Epidermal melanocyte (primary cell): ENCODE measurements at regions not wholly inside any gene's neighbourhood (a gene's known extent, or its start where the extent isn't known, plus 50 kb on each side); places are given as distances from the start of the nearest gene placed in this dataset.

Experiments
- DNase-seq: peaks from one replicate; pipeline ENCODE4 v3.0.0; 2011; ENCODE audit warnings: low spot score; ENCODE audit not compliant: insufficient read length

DNA sequence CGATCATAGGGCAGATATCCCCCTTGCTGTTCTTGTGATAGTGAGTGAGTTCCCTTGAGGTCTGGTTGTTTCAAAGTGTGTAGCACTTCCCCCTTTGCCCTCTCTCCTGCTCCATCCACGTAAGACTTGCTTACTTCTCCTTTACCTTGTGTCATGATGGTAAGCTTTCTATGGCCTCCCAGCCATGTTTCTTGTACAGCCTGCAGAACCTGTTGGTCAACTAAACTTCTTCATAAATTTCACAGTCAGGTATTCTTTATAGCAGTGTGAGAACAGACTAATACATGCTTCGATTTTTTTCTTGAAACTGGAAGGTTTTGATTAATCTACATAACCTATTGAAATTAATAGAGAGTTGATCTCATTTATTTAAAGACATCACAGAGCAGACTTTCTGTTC is 302.5 kb upstream of the PBX1 start:
- DNase-seq, result no peak

DNA sequence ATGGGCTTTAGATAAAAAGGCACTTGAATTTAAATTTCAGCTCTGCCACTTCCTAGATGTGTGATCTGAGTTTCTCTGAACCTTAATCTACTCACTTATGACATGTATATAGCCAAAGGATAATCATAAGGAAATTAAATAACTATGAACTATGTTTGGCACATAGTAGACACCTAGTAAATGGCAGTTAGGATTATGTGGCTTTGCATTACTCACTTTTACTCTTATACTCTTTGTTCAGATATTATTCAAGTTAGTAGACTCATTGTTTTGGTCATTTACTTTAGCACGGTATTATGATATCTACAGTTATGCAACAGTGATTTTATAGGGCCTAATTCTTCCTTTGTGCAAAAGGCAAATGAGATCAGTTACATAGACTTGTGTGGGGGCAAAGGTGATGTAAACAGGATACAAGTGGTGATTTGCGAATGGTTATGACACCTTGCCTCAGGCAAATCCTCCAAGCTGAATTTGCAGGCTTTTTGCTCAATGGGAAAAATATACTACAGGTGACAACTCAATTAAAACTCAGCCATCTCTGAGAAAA is 297.2 kb upstream of the PBX1 start:
- no peak for DNase-seq

DNA sequence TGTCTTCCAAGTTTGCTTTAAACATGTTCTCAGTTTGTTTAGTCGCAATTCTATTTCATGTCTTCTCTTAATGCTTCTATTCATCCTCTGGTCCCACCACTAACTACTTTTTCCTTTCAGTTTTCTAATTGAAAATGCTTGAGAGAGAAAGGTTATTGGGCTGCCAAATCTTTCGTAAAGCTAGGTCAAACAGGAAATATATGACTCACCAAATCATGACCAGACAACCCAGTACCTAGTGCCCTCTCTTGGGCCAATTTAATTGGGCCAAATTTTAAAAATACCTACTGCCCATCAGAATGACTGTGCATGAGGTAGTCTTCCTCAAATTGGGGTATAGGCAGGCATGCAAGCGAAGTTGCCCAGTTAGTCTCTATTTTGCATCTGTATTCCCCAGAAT is 295.4 kb upstream of the PBX1 start:
- DNase-seq, result no peak

DNA sequence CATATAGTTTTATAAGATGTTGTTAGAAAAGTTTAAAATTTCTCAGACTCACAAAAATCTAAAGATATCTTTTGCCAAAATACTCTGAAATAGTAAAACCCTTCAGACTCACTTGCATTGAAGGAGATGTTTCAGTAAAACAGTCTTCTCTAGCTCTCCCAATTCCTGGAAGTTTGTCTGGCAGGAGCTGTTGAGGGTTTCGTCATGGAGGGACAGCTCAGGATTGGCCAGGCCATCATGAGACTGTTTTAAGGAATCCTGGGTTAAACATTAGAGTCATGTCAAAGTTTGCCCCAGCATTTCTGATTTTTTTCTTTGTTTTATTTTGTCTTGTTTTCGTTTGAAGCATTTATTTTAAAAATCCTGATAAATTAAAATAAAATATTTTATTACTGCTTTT is 293.8 kb upstream of the PBX1 start:
- DNase-seq, result no peak

DNA sequence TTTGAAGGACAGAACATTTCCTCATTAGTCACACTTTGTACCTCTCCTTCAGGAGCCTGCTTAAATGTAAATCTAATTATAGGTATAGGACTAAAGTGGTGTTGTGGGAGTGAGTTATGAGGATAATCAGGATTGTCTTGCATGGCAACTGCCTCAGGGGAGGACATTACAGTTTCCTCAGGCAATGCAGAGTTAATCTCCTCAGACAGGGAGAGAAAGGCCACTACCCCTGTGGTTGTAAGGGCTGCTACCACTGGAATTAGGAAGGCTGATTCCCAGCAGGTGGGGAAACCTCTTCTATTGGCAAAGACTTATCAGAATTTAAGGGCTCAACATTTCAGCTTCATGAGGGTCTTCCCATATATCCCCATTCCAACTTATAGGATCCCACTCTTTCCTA is 286.8 kb upstream of the PBX1 start:
- no peak for DNase-seq

DNA sequence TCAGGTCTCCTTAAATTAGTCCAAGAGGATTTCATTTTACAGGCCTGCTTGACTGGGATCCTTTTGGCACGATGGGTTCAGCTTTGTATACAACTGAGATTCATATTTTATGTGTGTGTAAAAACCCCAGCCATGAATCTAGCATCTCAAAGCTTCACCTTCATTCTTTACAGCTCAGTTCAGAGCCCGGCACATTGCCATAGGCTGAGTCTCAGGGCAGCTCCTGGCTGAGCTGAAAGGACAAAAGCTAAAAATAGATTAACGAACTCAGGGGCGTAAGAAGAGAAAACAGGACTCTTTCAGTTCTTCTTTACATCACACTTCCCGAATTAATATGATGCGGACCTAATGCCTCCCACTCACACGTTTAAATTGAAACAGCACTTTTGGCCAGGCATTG is 262.8 kb upstream of the PBX1 start:
- no peak for DNase-seq

DNA sequence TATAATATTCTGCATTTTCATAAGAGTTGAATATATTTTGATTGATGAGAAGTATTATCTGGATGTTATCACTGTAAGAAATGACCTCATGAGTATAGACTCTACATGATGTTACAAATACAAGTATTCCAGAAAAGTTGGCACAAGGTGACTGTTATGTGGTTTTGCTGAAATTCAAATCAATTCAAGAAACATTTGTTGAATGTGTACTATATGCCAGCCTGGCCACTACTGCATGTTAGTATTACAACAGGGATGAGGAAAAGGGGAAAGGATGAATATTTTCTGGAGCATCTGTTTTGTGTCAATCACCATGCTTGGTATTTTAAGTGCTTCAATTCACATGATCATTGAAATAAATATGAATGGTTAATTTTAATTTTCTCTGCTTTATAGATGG is 250.9 kb upstream of the PBX1 start:
- no peak for DNase-seq

DNA sequence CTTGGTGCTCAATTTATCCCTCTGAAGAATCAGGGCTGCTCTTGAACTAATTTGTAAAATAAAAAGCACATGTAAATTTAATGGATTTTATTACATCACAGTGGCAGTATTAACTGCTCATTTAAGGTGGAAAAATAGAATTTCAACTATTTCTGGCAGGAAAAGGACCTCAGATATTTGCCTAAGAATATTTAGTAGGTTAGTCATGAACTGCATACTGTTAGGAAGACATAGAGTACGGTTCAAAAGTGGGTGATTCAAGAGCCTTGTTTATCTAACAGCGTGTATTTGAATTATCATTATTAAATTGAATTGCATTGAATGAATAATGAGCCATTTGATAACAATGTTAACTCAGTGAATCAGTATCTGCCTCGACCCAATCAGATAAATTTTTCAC is 248.8 kb upstream of the PBX1 start:
- DNase-seq, result no peak

DNA sequence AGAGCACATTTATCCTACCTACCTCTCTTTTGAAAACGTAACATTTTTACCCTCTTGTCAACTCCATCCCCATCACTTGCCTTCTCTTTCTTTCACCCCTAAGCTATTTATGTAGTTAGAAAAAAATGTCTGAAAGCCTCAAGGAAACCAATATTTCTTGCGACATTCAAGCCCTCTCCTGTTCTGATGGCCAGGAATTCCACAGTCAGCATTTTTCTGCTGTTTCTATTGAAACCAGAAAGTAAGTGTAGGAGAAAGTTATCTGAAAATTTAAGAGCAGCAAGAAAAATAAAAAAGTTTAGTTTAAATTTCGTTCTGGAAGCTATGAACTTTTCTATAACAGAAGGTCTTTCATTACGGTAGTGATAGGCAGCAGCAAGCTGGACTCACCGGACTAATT is 247.6 kb upstream of the PBX1 start:
- no peak for DNase-seq

DNA sequence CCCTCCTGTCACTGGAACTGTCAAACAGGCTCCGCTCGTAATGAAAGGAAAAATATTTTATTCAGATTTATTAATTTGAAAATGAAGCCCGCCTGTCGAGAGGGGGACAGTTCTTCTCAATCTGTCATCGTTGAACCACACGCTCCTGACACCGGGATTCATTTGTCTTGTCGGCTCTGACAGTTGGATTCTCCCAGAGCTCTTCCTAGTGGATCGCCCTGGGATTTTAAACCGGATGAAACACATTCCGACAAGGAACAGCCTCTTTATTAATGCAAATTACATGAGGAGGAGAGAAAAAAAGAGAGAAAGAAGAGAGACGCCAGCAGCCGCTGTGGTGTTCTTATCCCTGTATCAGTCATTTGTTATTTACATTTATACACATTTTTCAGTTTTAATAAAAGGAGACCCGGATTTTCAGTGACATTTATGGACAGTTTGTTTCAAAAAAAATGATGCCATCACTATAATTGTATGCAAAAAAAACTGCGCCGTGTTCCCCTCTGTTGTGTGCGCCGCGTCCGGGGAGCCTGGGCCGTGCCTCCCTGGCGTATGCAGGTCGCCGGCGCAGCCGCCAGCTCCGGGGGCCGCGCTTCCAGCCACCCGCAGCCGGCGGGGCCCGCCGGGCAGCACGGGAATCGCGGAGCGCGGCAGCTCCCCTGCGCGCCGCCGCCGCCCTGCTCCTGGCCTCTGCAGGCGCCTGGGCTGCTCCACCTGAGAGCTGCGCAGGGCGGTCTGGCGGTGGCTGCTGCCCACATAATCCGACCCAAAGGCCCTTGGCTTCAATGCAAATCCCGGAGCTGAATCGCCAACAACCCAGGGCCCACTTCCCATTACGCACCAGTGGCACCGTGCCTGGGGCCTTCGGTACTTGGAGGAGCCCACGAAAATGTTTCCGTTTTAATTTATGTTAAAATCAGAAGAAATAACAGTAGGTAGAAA is 237.9 kb upstream of the PBX1 start:
- no peak for DNase-seq

DNA sequence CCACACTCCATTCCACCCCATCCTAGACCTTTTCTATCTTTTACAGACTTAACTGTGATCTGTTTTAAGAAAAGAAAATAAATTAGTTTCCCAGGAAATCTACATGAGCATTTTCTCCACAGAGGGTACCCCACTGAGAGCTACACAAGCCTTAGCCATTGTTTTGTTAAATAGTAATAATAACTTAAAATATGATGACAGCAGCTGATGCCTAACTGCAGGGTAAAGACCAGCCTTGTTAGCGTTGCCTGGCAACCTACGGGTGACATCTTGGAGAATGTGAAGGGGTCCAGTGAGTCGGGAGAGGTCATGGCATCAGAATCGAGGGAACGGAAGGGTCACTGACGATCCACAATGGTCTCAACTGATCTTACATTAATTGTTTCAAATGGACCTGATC is 233.2 kb upstream of the PBX1 start:
- DNase-seq, result no peak

DNA sequence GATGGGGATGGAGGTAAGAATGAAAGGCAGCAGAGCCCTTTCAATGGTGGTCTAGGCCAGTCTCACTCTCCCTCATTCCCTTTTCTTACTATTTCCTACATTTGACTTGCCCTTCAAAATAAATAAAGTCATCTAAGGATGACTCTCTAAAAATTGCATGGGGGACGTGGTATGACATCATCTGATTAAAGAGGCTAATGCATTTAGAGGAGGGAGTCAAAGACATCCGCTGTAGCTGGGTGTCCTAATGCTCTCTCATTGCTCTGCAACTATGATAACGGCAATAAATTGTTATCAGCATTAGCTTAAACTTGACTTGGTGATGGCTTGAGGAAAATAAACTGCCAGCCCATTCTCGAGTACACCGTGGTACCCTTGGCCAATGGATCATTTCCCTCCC is 225.6 kb upstream of the PBX1 start:
- DNase-seq, result no peak

DNA sequence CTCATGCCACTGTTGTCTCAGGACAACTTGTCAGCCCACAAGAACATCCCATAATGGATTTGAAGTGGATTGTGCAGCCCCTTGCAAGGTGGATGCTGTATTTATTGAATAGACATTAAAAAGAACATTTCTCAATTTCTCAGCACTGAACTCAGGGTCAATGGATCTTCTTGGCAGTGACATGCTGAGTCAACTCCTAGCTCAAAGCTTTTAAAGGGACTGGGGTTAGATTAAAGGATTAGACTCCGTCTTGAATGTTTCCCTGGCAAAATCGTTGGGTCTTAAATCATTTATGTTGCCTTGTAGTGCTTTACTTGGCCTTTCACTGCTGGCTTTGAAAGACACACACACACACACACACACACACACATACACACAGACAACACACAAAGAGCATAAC is 221.6 kb upstream of the PBX1 start:
- no peak for DNase-seq

DNA sequence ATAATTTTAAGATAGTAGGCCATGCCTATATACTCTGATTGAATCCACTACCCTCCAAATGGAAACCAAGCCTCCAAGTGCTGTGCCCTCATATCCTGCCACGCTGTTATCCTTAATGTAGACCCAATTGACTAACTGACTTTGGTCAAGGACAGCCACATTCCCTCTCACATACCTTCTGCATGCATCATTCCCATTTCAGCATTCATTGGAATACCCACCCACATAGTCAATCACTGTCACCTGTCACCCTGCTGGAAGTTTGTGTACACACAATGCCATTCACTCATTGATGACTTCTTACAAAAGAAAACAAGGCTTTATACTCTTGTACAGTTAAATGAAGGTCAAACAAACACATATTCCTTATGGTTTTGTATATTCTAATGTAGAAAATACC is 221.1 kb upstream of the PBX1 start:
- DNase-seq, result no peak

DNA sequence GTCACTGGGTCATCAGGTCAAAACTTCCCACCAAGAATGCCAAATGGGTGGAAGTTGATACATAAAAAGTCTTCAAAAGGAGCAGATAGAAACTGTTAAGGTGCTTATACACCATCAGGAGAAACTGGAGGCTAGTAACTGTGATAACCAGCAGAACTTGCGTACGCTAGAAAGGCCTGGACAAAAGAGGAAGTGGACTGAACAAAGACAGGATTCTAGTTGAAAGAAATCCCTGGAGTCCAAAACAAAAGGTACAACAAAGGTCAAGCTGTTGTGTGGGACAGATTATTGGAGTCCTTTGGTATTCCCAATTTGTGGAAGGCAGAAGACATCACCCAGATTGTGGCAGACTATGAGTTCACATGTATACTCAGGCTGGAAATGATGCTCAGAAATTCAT is 215.8 kb upstream of the PBX1 start:
- DNase-seq, result no peak

DNA sequence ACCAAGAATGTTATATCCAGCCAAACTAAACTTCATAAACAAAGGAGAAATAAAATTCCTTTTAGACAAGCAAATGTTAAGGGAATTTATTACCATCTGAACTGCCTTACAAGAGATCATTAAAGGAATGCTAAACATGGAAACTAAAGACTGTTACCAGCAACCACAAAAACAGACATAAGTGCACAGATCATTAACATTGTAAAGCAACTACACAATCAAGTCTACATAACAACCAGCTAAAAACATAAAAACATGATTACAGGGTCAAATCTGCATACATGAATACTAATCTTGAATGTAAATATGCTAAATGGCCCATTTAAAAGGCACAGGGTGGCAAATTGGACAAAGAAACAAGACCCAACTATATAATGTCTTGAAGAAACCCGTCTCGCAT is 211.0 kb upstream of the PBX1 start:
- no peak for DNase-seq

DNA sequence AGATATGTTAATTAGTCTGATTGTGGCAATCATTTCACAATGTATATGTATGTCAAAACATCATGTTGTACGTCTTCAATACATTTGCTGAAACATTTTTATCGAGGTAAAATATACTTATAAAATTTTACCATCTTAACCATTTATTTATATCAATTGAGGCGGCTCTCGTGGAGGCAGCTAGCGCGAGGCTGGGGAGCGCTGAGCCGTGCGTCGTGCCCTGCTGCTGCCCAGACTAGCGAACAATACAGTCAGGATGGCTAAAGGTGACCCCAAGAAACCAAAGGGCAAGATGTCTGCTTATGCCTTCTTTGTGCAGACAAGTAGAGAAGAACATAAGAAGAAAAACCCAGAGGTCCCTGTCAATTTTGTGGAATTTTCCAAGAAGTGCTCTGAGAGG is 202.5 kb upstream of the PBX1 start:
- no peak for DNase-seq

DNA sequence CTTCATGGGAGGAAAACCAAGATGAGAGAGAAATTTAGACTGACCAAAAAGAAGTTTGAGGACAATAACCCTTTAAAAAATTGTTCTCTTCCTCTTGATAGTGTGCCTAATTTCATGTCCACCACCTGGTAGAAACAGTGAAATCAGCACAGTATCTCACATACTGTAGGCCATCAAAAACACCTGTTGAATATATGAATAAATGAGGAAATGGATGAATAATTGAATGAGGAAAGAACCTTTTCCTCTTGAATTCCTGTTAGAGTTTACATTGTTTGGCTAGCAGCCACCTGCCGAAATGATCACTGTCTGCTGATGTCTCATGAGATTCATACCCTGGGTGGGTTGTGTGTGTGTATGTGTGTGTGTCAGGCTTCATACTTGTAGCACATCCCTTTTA is 198.7 kb upstream of the PBX1 start:
- no peak for DNase-seq

DNA sequence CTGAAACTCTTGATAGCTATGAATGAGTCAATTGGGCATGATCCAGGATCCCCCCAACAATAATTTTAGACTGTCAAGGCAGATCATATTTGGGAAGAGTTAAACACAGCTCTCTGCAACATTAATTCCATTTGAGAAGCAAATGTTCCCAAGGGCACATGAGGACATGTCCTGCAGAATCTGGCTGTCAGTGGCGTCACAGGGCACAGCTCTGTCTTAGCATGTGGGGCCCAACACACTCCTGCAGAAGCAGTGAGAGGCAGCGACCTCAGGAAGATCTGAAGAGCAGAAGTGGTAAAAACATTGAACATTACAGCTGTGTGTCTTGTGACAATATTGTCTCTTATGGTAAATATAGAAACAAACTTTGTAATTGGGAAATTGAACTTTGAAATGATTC is 197.1 kb upstream of the PBX1 start:
- DNase-seq, result no peak

DNA sequence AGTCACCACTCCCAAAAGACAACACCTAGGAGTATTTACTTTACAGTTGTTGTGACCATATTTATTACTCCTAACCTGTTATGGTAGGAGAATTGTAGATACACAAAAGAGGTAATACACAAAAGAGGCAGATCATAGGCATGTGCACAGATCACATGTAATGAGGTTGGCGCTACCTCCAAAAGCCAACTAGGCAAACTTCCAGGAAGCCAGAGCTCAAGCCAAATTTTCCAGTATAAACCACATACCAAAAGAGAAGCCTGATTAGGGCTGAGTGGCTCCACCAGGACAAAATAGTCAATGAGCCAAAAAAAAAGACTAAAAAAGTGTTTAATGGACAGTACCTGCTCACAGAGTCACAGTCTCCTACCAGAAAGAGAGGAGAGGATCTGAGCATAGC is 195.0 kb upstream of the PBX1 start:
- DNase-seq, result no peak

DNA sequence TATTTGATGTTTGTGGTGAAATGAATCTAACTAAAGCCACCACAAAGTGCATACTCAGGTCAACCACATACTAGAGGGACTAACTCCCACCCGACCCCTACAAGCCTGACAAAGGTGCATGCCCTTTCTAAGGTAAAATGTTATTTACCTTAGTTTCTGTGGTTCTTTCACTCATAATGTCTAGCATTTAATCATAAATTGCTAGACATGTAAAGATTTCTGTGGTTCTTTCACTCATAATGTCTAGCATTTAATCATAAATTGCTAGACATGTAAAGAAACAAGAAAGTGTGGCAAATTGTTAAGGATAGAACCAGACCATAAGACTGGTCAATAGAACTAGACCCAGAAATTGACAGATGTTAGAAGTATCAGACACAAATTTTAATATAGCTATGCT is 193.0 kb upstream of the PBX1 start:
- DNase-seq, result no peak

DNA sequence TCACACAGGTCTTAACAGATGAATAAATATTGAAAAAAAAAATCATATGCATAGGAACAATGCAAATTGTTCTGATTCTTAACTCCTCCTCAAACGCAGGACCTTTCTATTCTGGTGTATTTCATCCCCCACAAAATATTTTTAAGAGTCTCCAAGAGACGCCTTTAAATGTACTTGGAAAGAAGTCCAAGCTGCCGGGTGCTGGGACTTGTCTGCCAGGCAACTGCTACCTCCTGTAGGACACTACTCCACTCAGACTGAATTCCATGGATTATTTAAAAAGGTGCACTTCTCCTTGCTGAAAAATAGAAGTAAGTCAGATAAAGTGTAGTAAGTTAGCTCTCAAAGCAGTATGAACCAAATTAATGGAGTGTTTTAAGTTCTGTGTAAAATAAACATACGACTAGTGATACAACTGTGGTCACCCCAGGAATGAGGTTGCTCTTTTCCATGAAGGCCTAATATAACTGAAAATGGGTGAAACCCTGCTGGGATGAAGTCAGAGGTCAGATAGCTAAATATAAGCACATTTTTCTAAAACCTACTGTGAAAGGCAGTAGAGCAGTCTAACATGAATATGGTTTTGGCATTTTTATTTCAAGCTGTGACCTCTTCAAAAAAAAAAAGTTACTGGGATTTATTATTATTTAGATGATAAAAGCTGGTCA is 189.2 kb upstream of the PBX1 start:
- DNase-seq, result no peak

DNA sequence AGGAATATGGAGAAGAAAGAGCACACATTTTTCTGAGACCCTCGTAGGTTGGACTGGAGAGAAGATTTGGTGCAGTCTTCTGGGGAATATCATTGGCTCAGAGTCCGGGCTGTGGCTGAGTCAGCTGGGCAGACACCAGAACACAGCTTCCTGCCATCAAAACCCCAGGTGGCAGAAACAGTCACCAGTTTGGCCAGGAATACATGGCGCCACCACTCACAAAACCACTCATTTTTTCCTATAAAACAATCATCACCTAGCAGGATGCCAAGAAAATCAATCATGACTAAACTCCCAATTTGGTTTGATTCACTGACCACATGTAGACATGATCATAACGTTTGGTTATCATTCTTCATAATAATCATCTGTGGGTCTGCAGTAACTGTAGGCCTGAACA is 178.1 kb upstream of the PBX1 start:
- DNase-seq, result no peak
